Activated T-helper 17 cell treated with anti-CD3 and anti-CD28 coated beads, Interleukin-2, amount 50 U/mL, for 72 hours (primary cell): ENCODE measurements at regions not wholly inside any gene's neighbourhood (a gene's known extent, or its start where the extent isn't known, plus 50 kb on each side); places are given as distances from the start of the nearest gene placed in this dataset.
"Not testable (repeated sequence)": the region's sequence is repeated elsewhere in the genome, so short reads cannot be mapped to it uniquely, and the experiment has no call there.

Experiments used
- ATAC-seq: fragments of 150-1000 bp; cut with Tn5 transposase; replicated peaks from 2 replicates; pipeline ENCODE4 v1.10.0; 2021; ENCODE audit warnings: mild to moderate bottlenecking, moderate library complexity
- H3K27ac Mint-ChIP-seq: one replicate; pipeline ENCODE4 v1.8.0; 2022; ENCODE audit warnings: mixed read lengths
- H3K27me3 Mint-ChIP-seq: one replicate; pipeline ENCODE4 v1.8.0; 2022; ENCODE audit warnings: mixed read lengths
- H3K36me3 Mint-ChIP-seq: one replicate; pipeline ENCODE4 v1.8.0; 2022; ENCODE audit warnings: low read depth, mild to moderate bottlenecking, mixed read lengths
- H3K4me1 Mint-ChIP-seq: one replicate; pipeline ENCODE4 v1.8.0; 2022; ENCODE audit warnings: mixed read lengths
- H3K4me3 Mint-ChIP-seq: one replicate; pipeline ENCODE4 v1.8.0; 2022; ENCODE audit warnings: mild to moderate bottlenecking, mixed read lengths
- H3K9me3 Mint-ChIP-seq: one replicate; pipeline ENCODE4 v1.8.0; 2022; ENCODE audit warnings: mixed read lengths

DNA sequence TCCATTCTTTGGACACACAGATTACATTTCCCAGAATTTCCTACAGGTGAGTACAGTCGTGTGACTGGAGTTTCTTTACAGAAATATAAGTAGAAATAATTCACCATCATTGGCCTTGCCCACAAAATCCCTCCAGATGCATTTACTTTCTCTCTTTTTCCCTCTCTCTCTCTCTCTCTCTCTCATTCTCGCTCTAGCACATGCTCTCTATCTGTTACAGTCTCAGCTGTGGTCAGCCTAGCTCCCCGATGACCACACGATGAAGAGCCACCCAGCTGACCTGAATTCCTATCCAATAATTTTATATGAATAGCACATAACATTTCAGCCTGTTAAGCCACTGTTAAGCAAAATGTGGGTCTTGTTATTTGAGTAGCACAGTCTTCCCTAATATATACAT is 507.9 kb downstream of the PCDH7 start:
- Mint-ChIP-seq H3K4me3 (no peak overlapping the region), H3K4me1 (no peaks in the 10 kb centered on the region), H3K9me3 (peaks cover 6% of the 10 kb centered on the region), H3K27me3 (no peaks in the 10 kb centered on the region), H3K36me3 (no peaks in the 10 kb centered on the region), H3K27ac (no peak overlapping the region)
- no peak for ATAC-seq

DNA sequence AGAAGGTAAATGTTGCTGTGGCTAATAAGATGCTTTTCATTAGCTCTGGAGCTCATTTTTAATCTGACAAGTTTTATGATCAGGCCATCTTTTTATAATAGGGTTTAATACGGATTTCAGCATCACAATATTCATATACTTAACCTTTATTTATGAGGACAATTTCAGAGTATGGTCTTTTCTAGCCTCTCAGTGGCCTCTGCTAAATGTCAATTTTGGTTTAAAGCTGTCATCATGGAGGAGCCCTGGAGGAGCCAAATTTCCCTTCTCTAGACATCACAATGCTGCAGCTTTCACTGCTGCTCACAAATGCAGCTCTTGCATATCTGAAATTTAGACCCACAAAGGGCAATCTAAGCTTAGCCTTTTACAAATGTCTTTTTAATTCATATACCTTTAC is 510.4 kb downstream of the PCDH7 start:
- no peaks in the 10 kb centered on the region for H3K27me3 Mint-ChIP-seq
- H3K4me1 Mint-ChIP-seq, result no peaks in the 10 kb centered on the region
- ATAC-seq, result no peak
- H3K27ac Mint-ChIP-seq, result no peak overlapping the region
- peaks cover 6% of the 10 kb centered on the region for H3K9me3 Mint-ChIP-seq
- H3K36me3 Mint-ChIP-seq, result no peaks in the 10 kb centered on the region
- no peak overlapping the region for H3K4me3 Mint-ChIP-seq

DNA sequence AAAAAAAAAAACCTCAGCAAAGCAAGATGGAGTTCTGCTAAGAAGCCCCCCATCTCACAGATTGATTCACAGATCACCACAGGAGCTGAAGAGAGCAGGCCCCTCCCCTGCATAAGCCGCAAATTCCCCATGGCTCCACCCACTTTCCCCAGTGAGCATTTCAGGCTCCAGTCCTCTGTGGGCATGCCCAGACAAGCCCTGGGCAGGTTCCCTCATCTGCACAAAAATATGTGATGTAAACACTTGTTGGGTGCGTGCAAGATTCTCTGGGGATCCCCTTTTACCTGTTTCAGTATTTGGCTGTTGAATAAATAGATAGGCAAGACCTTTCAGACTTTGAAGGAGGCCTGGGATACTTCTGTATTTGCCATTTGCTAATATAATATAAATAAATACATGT is 514.3 kb downstream of the PCDH7 start:
- H3K4me1 Mint-ChIP-seq, result no peaks in the 10 kb centered on the region
- peak; percentile 11 for ATAC-seq
- H3K9me3 Mint-ChIP-seq, result peaks cover 13% of the 10 kb centered on the region
- no peak overlapping the region for H3K27ac Mint-ChIP-seq
- no peaks in the 10 kb centered on the region for H3K27me3 Mint-ChIP-seq
- H3K36me3 Mint-ChIP-seq, result no peaks in the 10 kb centered on the region
- no peak overlapping the region for H3K4me3 Mint-ChIP-seq

DNA sequence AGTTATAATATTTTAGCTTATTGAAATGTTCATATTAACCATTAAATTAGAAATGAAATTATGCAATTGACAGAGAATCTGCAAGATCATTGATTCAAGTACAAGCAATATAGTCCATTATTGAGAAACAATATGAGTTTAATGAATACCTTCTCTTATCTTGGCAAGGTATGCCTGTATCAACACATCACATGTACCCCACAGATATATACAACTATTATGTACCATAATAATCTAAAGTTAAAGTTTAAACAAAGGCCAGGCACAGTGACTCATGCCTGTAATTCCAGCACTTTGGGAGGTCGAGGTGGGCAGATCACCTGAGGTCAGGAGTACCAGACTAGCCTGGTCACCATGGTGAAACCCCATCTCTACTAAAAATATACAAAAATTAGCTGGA is 514.7 kb downstream of the PCDH7 start:
- Mint-ChIP-seq H3K4me1 (no peaks in the 10 kb centered on the region), H3K9me3 (peaks cover 13% of the 10 kb centered on the region), H3K27me3 (no peaks in the 10 kb centered on the region), H3K36me3 (no peaks in the 10 kb centered on the region), H3K27ac (no peak overlapping the region), H3K4me3 (no peak overlapping the region)
- ATAC-seq, result no peak

GRCh38 chr4:31236020-31236638 is 516.0 kb downstream of the PCDH7 start:
- Mint-ChIP-seq H3K27me3 (no peaks in the 10 kb centered on the region), H3K9me3 (peaks cover 14% of the 10 kb centered on the region), H3K4me1 (no peaks in the 10 kb centered on the region), H3K4me3 (no peak overlapping the region), H3K36me3 (no peaks in the 10 kb centered on the region), H3K27ac (no peak overlapping the region)
- no peak for ATAC-seq

DNA sequence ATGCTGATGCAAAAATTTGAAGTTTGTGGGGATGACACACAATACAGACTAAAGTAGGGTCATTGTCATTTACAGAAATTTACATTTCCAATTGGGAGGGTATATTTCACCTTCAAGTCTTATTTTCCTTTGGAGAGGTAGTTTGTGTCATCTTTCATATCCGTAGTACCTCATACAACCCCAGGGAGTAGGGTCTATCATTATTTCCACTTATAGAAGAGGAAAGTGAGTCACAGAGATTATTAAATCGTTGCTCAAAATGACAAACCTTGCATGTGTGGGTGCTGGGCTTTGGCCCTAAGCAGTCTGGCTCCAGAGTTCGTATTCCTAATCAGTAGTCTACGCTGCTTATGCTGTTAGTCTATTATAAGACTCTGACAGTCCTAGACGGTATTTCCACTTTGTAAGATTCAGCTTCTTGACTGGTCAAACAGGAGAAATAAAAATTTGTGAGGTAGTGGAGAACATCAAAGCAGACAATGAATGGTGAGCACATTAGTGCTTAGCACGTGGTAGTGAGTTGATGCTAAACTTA is 516.5 kb downstream of the PCDH7 start:
- H3K27ac Mint-ChIP-seq, result no peak overlapping the region
- H3K36me3 Mint-ChIP-seq, result no peaks in the 10 kb centered on the region

DNA sequence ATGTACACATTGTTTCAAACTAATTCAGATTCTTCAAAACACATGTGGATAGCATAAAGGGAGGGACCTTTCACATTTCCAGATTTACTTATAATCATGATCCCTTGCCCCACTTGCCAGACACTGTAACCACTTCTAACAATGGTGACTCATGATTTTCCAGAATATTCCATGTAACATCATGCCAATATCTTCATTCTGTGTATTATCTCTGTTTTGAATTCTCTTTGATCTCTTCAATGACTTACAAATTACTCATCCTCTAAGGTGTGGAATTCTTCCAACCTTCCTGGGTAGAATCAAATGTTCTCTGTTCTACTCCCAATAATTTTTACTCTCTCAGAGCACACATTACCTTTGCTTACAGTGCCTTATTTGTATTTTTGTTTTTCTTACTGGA is 517.1 kb downstream of the PCDH7 start:
- ATAC-seq, result no peak
- H3K36me3 Mint-ChIP-seq, result no peaks in the 10 kb centered on the region
- peaks cover 16% of the 10 kb centered on the region for H3K9me3 Mint-ChIP-seq
- no peak overlapping the region for H3K27ac Mint-ChIP-seq
- H3K4me3 Mint-ChIP-seq, result no peak overlapping the region
- no peaks in the 10 kb centered on the region for H3K27me3 Mint-ChIP-seq
- no peaks in the 10 kb centered on the region for H3K4me1 Mint-ChIP-seq

More for the DNA sequence above, 516.5 kb downstream of the PCDH7 start:
- H3K4me1 Mint-ChIP-seq, result no peaks in the 10 kb centered on the region
- H3K4me3 Mint-ChIP-seq, result no peak overlapping the region
- peaks cover 19% of the 10 kb centered on the region for H3K9me3 Mint-ChIP-seq
- ATAC-seq, result no peak
- no peaks in the 10 kb centered on the region for H3K27me3 Mint-ChIP-seq

GRCh38 chr4:31239886-31240285 is 519.7 kb downstream of the PCDH7 start:
- Mint-ChIP-seq H3K36me3 (no peaks in the 10 kb centered on the region), H3K27me3 (no peaks in the 10 kb centered on the region), H3K27ac (no peak overlapping the region), H3K9me3 (peaks cover 23% of the 10 kb centered on the region), H3K4me1 (no peaks in the 10 kb centered on the region), H3K4me3 (no peak overlapping the region)
- no peak for ATAC-seq

DNA sequence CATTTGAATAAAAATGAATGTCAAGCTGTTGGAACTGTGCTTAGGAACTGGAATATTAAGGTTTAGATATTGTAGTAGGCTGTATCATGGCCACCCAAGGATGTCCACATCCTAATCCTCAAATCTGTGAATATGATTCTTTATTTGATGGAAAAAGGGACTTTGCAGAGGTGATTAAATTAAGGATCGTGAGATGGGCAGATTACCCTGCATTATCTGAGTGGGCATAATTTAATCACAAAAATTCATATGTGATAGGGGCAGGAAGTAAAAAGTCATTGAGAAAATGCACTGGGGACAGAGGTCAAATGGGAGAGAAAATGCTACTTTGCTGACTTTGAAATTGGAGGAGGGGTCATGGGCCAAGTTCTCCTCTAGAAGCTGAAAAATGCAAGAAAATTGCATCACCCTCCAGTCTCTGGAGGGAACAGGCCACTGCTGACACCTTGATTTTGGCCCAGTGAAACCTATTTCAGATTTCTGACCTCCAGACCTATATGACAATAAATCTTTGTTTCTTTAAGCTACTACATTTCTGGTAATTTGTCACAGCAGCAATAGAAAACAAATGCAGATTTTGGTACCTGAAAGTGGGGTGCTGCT is 521.4 kb downstream of the PCDH7 start:
- Mint-ChIP-seq H3K4me3 (no peak overlapping the region), H3K4me1 (no peaks in the 10 kb centered on the region), H3K27ac (no peak overlapping the region), H3K36me3 (no peaks in the 10 kb centered on the region), H3K27me3 (no peaks in the 10 kb centered on the region), H3K9me3 (peaks cover 25% of the 10 kb centered on the region)
- ATAC-seq, result no peak

DNA sequence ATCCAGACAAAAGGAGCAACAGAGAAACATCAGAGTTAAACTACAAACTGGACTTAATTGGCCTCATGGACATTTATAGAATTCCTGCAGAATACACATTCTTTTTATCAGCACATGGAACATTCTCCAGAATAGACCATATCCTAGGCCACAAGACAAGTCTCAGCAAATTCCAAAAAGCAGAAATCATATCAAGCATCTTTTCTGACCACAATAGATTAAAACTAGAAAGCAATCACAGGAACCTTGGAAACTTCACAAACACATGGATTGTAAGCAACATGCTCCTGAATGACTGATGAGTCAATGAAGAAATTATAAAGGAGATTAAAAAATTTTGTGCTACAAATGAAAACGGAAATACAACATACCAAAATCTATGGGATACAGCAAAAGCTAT is 526.7 kb downstream of the PCDH7 start:
- Mint-ChIP-seq H3K27ac (no peak overlapping the region), H3K27me3 (no peaks in the 10 kb centered on the region), H3K4me1 (no peaks in the 10 kb centered on the region), H3K36me3 (no peaks in the 10 kb centered on the region), H3K9me3 (peaks cover 25% of the 10 kb centered on the region), H3K4me3 (no peak overlapping the region)
- ATAC-seq, result no peak

GRCh38 chr4:31259119-31259518 is 539.0 kb downstream of the PCDH7 start:
- Mint-ChIP-seq H3K4me3 (no peak overlapping the region), H3K36me3 (no peaks in the 10 kb centered on the region), H3K27me3 (no peaks in the 10 kb centered on the region), H3K27ac (no peak overlapping the region), H3K4me1 (no peaks in the 10 kb centered on the region), H3K9me3 (peaks cover 23% of the 10 kb centered on the region)
- ATAC-seq, result no peak

- peaks cover 20% of the 10 kb centered on the region for H3K9me3 Mint-ChIP-seq
- H3K27me3 Mint-ChIP-seq, result no peaks in the 10 kb centered on the region
- H3K4me3 Mint-ChIP-seq, result no peak overlapping the region
- H3K27ac Mint-ChIP-seq, result no peak overlapping the region
- ATAC-seq, result no peak
- no peaks in the 10 kb centered on the region for H3K4me1 Mint-ChIP-seq
- no peaks in the 10 kb centered on the region for H3K36me3 Mint-ChIP-seq
Measured at GRCh38 chr4:31261632-31262031, 541.5 kb downstream of the PCDH7 start.

DNA sequence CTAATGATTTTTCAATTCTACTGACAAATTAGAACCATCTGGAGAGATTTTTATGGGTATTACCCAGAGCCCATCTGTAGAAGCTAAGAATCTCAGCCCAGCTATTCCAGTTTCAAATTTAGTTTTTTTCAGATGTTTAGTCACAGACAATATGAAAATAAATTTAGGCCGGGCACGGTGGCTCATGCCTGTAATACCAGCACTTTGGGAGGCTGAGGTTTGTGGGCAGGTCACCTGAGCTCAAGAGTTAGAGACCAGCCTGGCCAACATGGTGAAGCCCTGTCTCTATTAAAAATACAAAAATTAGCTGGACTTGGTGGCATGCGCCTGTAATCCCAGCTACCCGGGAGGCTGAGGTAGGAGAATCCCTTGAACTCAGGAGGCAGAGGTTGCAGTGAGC is 545.9 kb downstream of the PCDH7 start:
- ATAC-seq, H3K4me3 Mint-ChIP-seq, H3K4me1 Mint-ChIP-seq, H3K36me3 Mint-ChIP-seq, H3K27ac Mint-ChIP-seq, H3K27me3 Mint-ChIP-seq: not testable (repeated sequence)
- H3K9me3 Mint-ChIP-seq, result peaks cover 18% of the 10 kb centered on the region

- H3K4me1 Mint-ChIP-seq, result no peaks in the 10 kb centered on the region
- H3K9me3 Mint-ChIP-seq, result peaks cover 5% of the 10 kb centered on the region
- no peak for ATAC-seq
- no peaks in the 10 kb centered on the region for H3K27me3 Mint-ChIP-seq
- H3K4me3 Mint-ChIP-seq, result no peak overlapping the region
- no peaks in the 10 kb centered on the region for H3K36me3 Mint-ChIP-seq
- H3K27ac Mint-ChIP-seq, result no peak overlapping the region
Measured at GRCh38 chr4:31272331-31273061, 552.3 kb downstream of the PCDH7 start.

DNA sequence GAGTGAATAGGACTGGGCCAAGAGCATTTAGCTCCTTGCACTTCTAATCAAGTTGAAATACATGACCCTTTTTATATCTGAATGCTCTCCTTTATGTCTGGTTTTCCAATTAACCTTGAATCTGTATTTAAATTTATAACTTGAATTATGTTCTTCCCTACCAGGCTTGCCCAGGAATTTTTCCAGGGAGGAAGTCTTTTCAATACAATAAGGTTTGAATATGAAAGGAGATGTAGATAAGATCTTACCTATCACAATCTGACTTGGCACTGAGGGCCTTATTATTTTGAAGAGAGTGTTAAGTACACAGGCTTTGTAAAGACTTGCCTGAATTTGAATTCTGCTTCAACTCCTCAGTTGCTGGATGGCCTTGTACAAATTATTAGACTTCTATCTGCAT is 555.7 kb downstream of the PCDH7 start:
- Mint-ChIP-seq H3K9me3 (peaks cover 5% of the 10 kb centered on the region), H3K4me1 (no peaks in the 10 kb centered on the region), H3K27ac (no peak overlapping the region), H3K36me3 (no peaks in the 10 kb centered on the region), H3K27me3 (no peaks in the 10 kb centered on the region), H3K4me3 (no peak overlapping the region)
- ATAC-seq, result no peak
